ENCODE measurements at regions not wholly inside any gene's neighbourhood (a gene's known extent, or its start where the extent isn't known, plus 50 kb on each side); places are given as distances from the start of the nearest gene placed in this dataset.
"Not testable (repeated sequence)": the region's sequence is repeated elsewhere in the genome, so short reads cannot be mapped to it uniquely, and the experiment has no call there.

- not testable (repeated sequence) for DNase-seq
These were observed 168.8 kb upstream of the KCTD7 start for GRCh38 chr7:66459783-66460413.

- no peak for DNase-seq
These were observed 167.7 kb upstream of the KCTD7 start for GRCh38 chr7:66460921-66461361.

DNA sequence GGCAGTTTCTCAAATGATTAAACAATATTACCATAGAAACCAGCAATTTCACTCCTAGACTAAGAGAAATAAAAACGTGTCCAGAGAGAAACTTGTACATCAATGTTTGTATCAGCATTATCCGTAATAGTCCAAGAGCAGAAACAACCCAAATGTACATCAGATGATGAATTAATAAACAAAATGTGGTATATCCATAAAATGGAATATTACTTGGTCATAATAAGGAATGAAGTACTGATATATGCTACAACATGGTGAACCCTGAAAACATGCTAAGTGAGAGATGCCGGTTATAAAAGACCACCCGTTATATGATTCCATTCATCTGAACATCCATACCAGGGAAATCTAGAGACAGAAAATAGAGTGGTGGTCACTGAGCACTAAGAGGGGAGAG is 167.3 kb upstream of the KCTD7 start:
- DNase-seq, result not testable (repeated sequence)

DNA sequence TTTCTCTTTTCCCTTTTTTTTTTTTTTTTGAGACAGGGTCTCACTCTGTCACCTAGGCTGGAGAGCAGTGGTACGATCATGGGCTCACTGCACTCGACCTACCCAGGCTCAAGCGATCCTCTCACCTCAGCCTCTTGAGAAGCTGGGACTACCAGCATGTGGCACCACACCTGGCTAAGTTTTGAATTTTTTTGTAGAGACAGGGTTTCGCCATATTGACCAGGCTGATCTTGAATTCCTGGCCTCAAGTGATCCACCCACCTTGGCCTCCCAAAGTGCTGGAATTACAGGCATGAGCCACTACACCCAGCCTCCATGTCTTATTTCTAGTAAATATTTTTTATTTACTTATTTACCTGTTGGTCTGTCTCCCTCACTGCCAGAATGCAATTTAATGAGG is 165.8 kb upstream of the KCTD7 start:
- DNase-seq, result not testable (repeated sequence)

- no peak for DNase-seq
These were observed 164.6 kb upstream of the KCTD7 start for GRCh38 chr7:66464059-66464458.

GRCh38 chr7:66466081-66466600 is 162.5 kb upstream of the KCTD7 start:
- no peak for DNase-seq

- no peak for DNase-seq
These were observed 160.8 kb upstream of the KCTD7 start for GRCh38 chr7:66467887-66468286.

- DNase-seq, result not testable (repeated sequence)
These were observed 155.6 kb upstream of the KCTD7 start for GRCh38 chr7:66473064-66473463.

- no peak for DNase-seq
These were observed 154.2 kb upstream of the KCTD7 start for GRCh38 chr7:66474441-66474840.

DNA sequence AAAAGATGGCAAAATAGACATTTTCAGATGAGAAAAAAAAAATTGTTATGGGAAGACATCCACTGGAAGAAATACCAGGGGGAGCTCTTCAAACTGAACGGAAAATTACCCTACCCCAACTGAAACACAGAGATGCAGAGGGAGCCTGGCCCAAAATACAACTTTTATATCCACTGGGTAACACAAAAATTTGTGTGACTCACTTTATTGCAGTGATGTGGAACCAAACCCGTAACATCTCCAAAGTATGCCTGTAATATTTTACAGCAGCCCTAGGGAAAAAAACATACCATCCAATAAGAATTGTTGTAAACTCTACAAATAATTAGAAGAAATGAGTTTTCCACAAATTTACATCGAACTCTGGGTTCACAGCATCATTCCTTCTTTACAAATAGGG is 152.6 kb upstream of the KCTD7 start:
- DNase-seq, result not testable (repeated sequence)

DNA sequence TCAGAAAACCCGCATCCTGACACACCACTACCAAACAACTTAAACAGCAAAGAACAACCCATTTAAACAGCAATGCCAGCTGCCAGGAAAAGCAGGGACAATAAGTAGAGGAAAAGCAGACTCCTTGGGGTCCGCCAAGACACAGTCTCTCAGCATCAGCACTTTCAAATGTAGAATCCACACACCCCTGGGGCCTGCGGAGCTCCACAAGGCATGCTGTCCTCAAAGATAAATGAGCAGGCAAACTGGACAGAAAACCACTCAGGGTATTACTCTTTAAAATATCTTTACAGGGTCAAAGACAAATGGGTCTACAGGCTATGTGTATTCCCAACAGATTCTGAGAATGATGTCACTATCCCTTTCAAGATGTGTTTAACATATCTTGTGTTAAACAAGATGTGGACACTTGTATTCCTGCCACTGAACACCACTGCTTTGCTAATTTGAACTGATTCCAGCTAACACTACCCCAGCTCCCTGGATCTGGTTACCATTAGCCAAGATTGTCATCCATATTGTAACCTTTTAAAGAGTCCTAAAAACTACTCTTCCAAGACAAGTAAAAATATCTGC is 150.8 kb upstream of the KCTD7 start:
- DNase-seq, result not testable (repeated sequence)

DNA sequence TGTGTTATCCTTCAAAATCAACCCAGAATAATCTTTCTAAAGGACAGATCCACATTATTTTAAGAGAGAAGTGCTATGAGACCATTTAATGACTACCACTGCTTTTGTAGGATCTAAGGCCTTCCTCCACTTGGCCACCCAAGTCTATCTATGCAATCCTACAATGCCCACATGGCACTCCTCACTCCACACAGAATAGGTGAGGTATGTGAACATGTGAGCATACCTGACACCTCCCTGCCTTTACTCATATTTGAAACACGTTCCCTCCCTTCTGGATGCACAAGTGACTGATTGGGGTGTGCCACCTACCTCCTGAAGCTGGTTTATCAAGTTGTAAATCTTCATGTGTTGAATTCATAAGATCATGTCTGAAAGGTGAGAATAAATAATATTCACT is 147.5 kb upstream of the KCTD7 start:
- not testable (repeated sequence) for DNase-seq

- DNase-seq, result not testable (repeated sequence)
These were observed 139.6 kb upstream of the KCTD7 start for GRCh38 chr7:66489065-66489464.

DNA sequence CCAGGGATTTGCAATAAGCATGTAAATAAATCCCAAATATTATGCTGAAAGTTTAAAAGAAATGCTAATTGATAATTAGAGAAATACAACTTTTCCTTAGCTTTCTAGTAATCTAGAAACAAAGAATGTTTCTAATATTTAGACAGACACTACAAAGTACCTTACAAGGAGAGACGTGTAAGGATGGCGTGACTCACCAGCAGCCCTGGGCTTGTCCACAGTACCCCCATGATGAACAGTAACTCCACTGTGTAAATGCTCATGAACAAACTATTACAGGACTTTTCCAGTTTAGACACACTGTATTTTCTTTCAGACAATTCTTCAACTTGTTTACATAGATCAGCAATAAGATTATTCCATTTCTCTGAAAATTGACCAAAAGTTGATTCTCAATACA is 138.9 kb upstream of the KCTD7 start:
- DNase-seq, result not testable (repeated sequence)

DNA sequence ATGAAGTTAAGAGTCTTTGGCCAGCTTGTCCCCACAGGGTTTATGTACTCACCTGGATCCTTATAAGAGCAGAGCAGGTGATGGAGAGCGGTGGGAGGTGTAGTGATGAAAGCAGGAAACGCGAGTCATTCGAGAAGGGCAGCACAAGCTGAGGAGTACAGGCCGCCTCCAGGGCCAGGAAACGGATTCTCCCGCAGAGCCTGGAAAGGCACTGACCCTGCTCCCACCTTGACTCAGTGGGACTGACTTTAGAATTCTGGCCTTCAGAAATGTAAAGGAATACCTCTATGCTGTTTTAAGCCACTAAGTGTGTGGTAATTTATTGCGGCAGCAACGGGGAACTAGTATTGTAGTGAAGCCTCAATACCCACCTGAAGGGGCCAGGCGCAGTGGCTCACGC is 137.7 kb upstream of the KCTD7 start:
- DNase-seq, result not testable (repeated sequence)

DNA sequence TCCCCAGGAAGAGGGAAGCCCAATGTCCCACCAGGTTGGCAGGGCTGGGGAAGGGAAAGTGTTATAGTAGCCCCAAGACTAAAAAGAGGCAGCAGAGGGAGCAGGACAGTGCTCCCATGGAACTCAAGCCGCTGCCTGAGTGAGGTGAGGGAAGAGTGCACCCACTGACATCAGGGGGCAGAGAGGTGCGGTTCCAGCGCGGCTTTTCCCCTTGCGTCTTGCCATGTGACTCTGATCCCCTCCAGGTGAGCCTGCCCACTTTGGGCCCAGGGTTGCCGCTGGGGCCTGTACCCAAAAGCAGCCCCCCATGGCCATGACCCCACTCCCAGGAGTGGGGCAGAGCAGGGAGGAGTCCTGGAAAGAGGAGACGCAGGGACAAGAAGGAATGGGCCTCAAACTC is 136.3 kb upstream of the KCTD7 start:
- not testable (repeated sequence) for DNase-seq

GRCh38 chr7:66493235-66494205 is 135.2 kb upstream of the KCTD7 start:
- peak; percentile 94 to 96 for DNase-seq

- no peak for DNase-seq
These were observed 131.3 kb upstream of the KCTD7 start for GRCh38 chr7:66497346-66497745.

- no peak for DNase-seq
These were observed 128.6 kb upstream of the KCTD7 start for GRCh38 chr7:66500087-66500486.

- DNase-seq, result no peak
These were observed 126.2 kb upstream of the KCTD7 start for GRCh38 chr7:66502230-66503035.

DNA sequence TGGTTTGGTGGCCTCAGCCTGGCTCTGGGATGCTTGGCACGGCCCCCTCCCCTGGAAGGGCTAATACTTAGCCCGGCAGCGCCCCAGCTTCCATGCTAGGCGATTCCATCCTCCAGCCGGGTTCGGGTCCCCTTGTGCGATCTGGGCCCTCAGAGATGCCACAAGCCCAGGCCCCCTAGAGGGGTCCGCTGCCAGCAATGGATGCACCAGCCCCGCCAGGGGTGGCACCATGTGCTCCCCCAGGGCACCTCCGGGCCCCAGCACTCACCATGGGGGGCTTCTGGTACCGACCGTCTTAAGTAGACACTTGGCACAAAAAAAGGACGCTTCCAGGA is 125.7 kb upstream of the KCTD7 start:
- no peak for DNase-seq

- no peak for DNase-seq
These were observed 125.1 kb upstream of the KCTD7 start for GRCh38 chr7:66503551-66504031.

DNA sequence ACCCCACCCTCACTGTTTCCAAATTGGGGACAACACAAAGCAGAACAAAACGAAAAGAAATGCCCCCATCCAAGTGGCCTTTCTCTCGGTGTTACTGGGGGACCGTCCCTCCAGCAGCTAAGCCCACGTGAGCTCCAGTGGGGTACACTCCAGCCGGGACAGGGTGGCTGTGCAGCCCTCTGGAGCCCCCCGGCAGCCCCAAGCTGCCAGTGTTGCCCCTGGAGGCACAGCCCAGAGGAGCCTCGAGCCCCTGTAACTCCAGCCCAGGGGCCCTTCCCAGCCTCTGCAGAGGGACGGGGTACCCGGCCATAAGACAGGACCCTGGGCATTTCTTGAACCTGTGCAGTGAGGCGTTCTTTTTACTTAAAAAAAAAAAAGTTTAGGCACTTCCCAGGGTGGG is 124.5 kb upstream of the KCTD7 start:
- no peak for DNase-seq
